ENCODE measurements at regions not wholly inside any gene's neighbourhood (a gene's known extent, or its start where the extent isn't known, plus 50 kb on each side); places are given as distances from the start of the nearest gene placed in this dataset.

DNA sequence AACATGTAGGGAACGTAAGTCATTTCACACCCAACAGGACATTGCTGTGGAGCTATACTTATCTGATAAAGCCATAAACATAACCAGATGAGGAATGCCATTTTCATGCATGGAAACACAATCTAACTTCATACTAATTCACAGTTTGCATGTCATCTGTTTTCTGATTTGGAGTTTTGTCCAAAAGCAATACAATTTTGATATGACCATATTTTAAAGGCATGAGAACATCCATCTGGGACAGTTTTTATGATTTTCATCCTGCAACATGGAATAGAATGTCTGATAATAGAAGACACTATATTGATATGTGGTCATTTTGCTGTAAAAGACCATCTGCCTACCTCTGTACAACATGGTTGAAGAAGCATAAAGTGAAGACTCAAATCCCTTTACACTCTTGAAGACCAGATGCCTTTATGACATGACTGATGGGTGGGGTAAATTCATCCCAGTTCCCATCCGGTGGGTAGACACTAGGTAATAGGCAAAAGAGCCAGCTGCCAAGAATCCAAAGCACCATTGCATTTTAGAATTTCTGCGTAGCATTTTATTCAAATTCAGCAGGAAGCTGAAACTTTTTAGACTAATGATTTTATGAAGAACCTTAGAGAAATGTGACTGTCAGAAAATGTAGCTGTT is 309.8 kb downstream of the LMO7 start:
- DNase-seq (ENCODE audit: low spot score), result no peak

DNA sequence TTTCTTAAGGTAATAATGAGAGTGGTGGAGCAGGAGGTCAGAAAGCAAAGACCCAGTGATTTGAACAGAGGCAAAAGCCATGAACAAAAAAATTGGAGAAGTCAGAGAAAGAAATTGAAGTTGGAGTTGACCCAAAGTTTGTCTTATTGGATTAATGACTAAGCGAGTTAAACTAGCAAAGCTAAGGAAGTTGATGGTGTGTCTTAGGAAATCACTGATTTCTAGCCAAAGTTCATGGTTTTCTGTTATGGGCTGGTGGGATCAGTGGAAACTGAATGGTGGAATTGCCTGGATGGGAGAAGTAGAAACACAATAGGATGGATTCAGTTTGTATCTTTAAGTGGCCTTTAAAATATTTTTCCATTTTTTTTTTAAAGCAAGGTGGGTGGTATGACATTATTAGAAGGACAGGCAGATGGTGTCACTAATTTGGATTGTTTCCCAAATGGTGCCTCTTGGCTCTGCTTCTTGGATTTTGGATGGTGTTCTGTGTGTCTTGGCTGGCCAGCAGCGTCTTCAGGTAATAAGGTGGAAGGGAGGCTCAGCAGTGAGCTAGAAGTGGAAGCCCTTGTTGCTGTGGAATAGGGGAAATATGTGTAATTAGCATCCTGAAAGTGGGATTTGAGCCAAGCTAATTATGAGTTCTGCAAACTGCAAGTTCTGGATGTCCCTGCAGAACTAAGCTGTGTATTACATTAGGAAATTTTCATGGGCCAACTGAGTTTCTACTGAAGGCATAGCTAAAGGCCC is 302.9 kb downstream of the LMO7 start:
- no peak for DNase-seq (ENCODE audit: low spot score)

DNA sequence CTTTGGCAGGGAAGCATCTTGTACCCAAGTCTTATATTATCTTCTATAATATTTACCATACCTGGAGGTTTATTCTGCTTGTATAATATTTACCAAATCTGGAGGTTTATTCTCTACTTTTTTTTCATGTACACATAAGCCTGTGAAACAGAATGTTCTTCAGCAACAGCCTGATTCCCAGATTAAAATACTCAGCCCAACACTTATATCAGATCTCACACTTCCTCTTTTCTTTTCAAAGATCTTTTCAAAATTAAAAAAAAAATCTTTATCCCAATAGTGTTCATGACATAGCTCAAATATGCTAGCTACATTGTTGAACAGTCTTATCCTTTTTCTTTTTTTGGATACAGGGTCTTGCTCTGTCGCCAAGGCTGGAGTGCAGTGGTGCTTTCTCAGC is 300.7 kb downstream of the LMO7 start:
- DNase-seq (ENCODE audit: low spot score), result no peak

DNA sequence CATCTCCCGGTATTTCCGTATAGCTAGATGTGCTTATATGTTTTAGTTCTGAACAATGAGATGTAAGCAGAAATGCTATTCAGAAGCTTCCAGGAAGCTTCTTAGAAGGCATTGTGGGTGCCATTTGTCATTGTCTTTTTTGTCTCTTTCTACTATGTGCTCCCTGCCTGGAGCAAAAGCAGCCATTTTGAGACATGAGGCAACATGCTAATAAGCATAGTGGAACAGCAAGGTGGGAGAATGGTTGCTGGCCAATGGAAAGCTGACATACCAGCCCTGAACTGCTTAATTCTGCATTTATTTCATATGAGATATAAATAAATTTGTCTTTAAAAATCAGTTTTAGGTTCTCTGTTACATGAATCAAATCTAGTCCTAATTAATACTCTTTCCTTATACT is 299.7 kb downstream of the LMO7 start:
- no peak for DNase-seq (ENCODE audit: low spot score)

DNA sequence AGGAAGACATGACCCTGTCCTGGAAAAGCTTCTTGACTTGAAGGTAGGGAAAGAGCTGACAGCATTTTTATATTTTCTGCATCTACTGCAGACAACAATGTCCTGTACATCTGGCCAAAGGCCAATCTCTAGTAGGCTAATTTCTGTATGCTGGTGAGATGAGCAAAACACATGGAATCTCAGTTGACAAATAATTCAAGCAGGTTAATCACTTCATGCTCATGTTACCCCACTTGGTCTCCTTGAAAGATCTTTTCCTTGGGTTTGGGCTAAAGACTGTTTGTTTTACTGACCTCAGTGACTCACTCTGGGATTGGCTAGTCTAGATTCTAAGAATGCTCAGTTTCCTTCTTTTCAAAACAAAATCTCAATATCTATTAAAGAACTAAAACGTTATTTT is 298.8 kb downstream of the LMO7 start:
- DNase-seq (ENCODE audit: low spot score), result no peak

DNA sequence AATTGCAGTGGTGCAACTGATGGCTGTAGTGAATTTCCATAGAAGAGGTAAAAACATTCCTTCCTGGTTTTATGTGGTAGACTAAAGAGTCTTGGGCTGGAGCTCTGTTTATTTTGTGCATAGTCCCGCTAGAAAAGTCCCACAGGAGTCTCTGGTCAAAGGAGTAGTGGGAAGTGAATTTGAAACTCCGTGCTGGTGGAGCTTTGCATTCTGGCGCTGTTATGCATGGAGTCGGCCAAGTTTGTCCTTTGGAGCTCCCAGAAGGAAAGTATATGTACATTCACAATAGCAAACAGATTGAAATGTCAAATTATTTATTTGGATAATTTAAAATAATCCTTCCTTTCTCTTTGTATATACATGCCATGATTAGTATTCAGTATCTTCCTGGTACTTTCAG is 296.5 kb downstream of the LMO7 start:
- no peak for DNase-seq (ENCODE audit: low spot score)

DNA sequence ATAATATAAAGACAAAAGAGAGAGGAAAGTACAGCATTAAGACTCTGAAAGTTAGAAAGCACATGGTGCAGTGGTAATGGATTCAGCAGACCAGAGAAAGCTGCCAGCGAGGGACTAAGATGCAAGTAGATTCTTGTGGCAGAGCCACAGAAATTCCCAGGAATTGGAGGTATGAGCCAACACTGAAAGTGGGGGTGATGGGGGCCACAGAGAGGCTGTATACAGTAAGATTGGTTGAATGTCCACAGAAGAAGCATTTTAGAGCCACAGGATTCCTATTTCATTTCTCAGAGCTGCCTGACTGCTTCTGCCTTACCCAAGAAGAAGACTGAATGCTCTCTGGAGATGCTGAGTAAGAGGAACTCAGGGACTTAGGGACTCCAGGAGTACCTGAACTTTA is 295.0 kb downstream of the LMO7 start:
- DNase-seq (ENCODE audit: low spot score), result no peak

DNA sequence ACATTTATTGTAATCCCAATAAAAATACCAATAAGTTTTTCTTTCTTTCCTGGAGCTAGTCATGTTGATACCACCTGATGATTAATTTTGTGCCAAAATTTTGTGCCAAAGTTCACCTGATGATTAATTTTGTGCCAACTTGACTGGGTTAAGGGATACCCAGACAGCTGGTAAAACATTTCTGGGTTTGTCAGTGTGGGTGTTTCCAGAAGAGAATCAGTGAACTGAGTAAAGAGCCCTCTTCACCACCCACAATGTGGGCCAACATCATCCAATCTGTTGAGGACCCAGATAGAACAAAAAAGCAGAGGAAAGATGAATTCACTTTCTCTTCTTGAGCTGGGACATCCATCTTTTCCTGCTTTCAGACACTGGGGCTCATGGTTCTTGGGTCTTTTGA is 292.9 kb downstream of the LMO7 start:
- DNase-seq (ENCODE audit: low spot score), result no peak

DNA sequence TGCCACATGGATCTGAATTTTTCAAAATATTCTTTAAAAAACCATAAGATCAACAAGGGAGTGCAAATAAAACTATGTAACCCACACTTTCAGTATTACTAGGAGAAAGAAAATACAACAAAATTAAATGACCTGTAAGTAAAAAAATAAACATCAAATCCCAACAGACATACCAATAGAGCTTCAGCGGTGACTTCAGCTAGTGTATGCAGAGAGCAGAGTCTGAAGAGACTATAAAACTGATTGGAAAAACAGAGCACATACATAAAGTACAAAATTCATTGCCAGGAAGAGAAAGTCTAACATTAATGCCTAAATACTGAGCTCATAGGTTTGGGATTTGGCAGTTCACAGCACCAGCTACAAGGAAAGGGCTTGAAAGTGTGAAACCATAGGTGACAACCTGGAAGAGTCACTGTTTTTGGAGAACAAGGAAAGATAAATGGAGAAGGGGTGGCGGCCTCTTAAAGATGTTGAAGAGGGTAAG is 291.1 kb downstream of the LMO7 start:
- no peak for DNase-seq (ENCODE audit: low spot score)

DNA sequence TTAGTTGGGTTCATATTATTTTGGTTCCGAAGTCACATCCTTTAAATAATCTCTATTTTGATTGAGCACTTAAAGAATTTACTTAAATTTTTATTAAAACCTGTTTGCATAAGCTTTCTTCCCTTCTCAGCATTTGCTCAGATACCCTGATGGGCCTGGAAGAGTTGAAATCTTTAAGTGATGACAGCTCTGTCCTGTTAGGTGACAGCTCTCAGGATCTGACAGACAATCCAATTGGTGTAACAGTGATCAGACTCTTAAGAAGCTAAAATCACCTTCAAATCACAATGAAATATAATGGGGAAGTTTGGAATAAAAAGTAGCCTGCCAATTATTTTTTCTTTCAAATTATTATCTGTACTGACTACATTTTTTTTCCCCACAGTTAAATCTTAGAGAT is 284.4 kb downstream of the LMO7 start:
- DNase-seq (ENCODE audit: low spot score), result no peak

DNA sequence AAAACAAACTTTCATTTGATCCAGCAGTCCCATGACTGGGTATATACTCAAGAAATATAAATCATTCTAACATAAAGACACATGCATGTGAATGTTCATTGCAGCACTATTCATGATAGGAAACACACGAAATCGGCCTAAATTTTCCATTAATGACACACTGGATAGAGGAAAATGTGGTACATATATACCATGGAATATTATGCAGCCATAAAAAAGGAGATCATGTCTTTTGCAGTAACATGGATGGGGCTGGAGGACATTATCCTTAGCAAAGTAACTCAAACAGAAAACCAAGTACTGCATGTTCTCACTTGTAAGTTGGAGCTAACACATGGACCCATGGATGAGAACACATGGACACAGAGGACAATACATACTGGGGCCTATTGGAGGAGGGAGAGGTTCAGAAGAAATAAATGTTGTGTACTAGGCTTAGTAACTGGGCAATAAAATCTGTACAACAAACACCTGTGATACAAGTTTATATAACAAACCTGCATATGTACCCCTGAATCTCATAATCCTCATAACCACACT is 283.6 kb downstream of the LMO7 start:
- DNase-seq (ENCODE audit: low spot score), result no peak

DNA sequence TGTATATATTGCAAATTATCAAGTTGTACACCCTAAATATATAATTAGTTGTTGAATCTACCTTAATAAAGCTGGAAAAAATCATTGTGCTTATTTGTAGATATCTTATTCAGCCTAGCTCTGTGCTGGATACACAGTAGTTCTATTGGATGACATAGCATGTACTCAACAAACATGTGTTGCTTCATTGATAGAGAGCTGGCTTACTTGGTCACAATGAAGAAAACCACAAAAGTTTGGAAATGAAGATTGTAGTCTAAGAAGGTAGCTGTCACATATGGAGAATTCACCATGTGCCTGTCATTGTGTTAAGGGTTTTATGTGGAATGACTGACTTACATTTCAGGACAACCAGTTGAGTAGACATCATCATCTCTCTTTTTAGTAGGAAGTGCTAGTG is 278.9 kb downstream of the LMO7 start:
- DNase-seq (ENCODE audit: low spot score), result no peak

DNA sequence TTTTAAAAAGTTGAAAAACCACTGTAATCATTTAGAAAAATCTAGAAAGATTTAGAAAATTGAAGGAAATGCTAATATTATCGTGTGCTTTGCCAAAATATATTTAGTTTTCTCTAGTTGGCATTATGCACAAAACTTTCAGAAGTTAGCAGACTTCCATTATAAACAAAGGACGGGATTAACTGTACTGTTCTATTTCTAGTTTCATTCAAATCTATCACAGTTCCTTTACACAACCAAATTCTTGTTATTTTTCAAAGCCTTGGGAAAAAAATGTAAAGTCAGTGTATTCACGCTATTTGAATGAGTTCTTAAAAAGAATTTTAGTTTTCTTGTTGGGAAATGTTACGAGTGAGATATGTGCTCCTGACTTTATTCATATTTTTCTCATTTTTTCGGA is 277.8 kb downstream of the LMO7 start:
- no peak for DNase-seq (ENCODE audit: low spot score)

DNA sequence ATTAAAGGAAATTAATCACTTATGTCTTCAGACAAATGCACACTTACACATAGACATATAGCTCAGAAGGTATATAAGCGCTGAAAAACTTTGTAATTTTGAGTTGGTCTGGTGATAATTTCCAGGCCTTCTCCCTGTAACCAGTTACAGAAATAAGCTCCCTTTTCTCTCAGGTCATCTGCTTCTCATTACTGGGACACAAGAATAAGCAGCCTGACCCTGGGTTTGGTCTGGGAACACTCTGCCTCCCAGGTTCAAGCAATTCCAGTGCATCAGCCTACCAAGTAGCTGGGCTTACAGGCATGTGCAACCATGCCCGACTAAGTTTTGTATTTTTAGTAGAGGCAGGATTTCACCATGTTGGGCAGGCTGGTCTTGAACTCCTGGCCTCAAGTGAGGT is 274.5 kb downstream of the LMO7 start:
- DNase-seq (ENCODE audit: low spot score), result no peak
